Small intestine (tissue), 7 donors: ENCODE measurements at regions not wholly inside any gene's neighbourhood (a gene's known extent, or its start where the extent isn't known, plus 50 kb on each side); places are given as distances from the start of the nearest gene placed in this dataset.

Source experiments
- DNase-seq, 2 donors: peaks; one replicate each; pipeline versions ENCODE4 v3.0.0 to v3.0.0-alpha.2; 2013
- FAIRE-seq: peaks from 2 replicates; lab custom pipeline; 2012; peaks lifted over from hg19 to GRCh38; lab: Jason Lieb, UNC
- H3K27ac ChIP-seq, 3 donors: one replicate each; pipeline ENCODE4 v1.5.1; 2013; ENCODE audit warnings: low read length in 2 of 3, mild to moderate bottlenecking in 2 of 3, control low read depth in 1 of 3, inconsistent platforms in 1 of 3, low read depth in 1 of 3, moderate library complexity in 1 of 3
- H3K27me3 ChIP-seq, 3 donors: one replicate each; pipeline ENCODE4 v1.6.1; 2013; ENCODE audit warnings: low read length in 3 of 3, inconsistent platforms in 1 of 3; ENCODE audit not compliant: control insufficient read depth in 3 of 3, insufficient read depth in 3 of 3
- H3K36me3 ChIP-seq, 3 donors: one replicate each; pipeline ENCODE4 v1.6.1; 2013; ENCODE audit warnings: low read length in 3 of 3, inconsistent platforms in 1 of 3, low read depth in 1 of 3, mild to moderate bottlenecking in 1 of 3, moderate library complexity in 1 of 3; ENCODE audit not compliant: control insufficient read depth in 3 of 3, insufficient read depth in 2 of 3
- H3K4me1 ChIP-seq, 3 donors: one replicate each; pipeline ENCODE4 v1.6.1; 2013; ENCODE audit warnings: low read length in 2 of 3, inconsistent platforms in 1 of 3, low read depth in 1 of 3, mild to moderate bottlenecking in 1 of 3, moderate library complexity in 1 of 3; ENCODE audit not compliant: control insufficient read depth in 3 of 3, insufficient read depth in 2 of 3
- H3K4me3 ChIP-seq, 3 donors: one replicate each; pipeline ENCODE4 v1.5.1; 2013; ENCODE audit warnings: low read length in 3 of 3, control low read depth in 1 of 3, inconsistent platforms in 1 of 3, low read depth in 1 of 3, mild to moderate bottlenecking in 1 of 3, moderate library complexity in 1 of 3
- H3K9me3 ChIP-seq, 2 donors: one replicate each; pipeline ENCODE4 v1.6.1; 2013; ENCODE audit warnings: low read depth in 1 of 2, low read length in 1 of 2; ENCODE audit not compliant: control insufficient read depth in 2 of 2, insufficient read depth in 1 of 2
- WGBS, 3 donors: extraction: QIAGEN DNeasy Blood & Tissue Kit; methylation state at CpG; one replicate each; pipeline ENCODE4 v1.1.7; 2013; 5-methylcytosine and 5-hydroxymethylcytosine counted together
- donor health status: healthy with polysubstance abuse.
- donor health status: control.
- donor health status: control.
- donor health status: Bipolar disorder and iron deficiency.
- donor health status: healthy.

DNA sequence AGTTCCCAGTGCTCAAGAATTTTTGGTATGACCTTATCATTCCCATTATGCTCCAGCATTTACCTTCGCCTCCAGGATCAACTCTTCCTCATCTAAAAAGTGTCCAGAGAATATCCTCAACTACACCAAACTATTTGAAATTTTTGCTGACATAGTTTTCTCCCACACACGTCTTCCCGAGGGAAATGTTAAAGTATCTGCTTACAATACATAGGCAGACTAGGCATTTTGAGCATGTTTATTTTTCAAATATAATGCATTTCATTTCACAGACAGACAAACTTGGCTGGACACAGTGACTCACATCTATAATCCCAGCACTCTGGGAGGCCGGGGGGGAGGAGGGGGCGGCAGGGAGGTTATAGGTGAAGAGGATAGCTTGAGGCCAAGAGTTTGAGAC is 177.1 kb upstream of the TRIM24 start:
- no peak for DNase-seq
- Histone ChIP-seq H3K36me3 (no peaks in the 10 kb centered on the region), H3K27ac (no peak overlapping the region), H3K9me3 (no peaks in the 10 kb centered on the region), H3K4me1 (no peaks in the 10 kb centered on the region), H3K4me3 (no peak overlapping the region), H3K27me3 (no peaks in the 10 kb centered on the region)
- 65 to 92% (median 83%) methylated on average over 5 of the region's 5 CpGs for WGBS, 3 donors
- no peak for FAIRE-seq

DNA sequence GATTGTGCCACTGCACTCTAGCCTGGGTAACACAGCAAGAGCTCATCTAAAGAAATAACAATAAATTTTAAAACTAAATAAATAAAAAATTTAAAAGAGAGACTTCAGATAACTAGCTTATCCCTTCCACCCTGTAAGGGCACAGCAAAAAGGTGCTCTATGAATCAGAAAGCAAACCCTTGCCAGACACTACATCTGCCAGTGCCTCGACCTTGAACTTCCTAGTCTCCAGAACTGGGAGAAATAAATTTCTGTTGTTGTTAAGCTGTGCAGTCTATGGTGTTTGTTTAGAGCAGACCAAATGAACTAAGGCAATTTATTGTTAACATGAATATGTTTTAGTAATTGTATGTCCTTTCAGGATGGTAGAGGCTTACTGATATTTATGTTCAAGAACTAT is 174.9 kb upstream of the TRIM24 start:
- no peaks in the 10 kb centered on the region for H3K36me3 ChIP-seq
- H3K4me1 ChIP-seq, result no peaks in the 10 kb centered on the region
- no peak overlapping the region for H3K27ac ChIP-seq
- H3K9me3 ChIP-seq, result peaks cover 0 to 11% of the 10 kb centered on the region in 2 donors
- FAIRE-seq (no peak), DNase-seq (no peak)
- H3K4me3 ChIP-seq, result no peak overlapping the region
- H3K27me3 ChIP-seq, result no peaks in the 10 kb centered on the region
- WGBS, 3 donors, result 29 to 47% (median 39%) methylated on average over 1 of the region's 1 CpG

DNA sequence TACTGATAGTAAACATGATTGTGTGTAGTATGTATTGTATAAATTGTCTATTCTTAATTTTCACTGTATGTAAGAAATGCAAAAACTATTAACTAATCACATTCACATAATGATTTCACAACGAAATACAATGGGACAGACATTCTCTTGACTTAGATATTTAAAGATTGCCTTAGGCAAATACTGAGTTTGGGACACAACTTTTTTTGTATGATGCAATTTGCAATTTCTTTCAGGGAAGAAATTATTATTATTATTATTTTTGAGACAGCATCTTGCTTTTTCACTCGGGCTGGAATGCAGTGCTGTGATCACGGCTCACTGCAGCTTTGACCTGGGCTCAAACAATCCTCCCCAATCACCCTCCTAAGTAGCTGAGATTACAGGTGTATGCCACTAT is 173.2 kb upstream of the TRIM24 start:
- Histone ChIP-seq H3K4me1 (no peaks in the 10 kb centered on the region), H3K4me3 (no peak overlapping the region), H3K36me3 (no peaks in the 10 kb centered on the region), H3K27ac (no peak overlapping the region), H3K9me3 (peaks cover 0 to 17% of the 10 kb centered on the region in 2 donors), H3K27me3 (no peaks in the 10 kb centered on the region)
- WGBS, 3 donors, result 65 to 84% (median 83%) methylated on average over 3 of the region's 3 CpGs
- no peak for FAIRE-seq
- DNase-seq, result no peak

DNA sequence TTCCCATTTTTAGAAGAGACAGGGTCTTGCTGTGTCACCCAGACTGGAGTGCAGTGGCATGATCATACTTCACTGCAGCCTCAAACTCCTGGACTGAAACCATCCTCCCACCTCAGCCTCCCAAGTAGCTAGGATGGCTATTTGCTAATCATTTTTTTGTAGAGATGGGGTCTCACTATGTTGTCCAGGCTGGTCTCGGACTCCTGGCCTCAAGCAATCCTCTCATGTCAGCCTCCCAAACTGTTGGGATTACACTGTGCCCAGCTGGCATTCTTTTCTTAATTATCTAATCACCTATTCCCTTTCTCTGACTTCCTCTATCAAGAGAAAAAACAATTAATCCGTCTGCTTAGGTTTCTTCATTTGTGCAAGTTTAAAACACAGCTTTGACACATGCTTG is 172.5 kb upstream of the TRIM24 start:
- Histone ChIP-seq H3K4me3 (no peak overlapping the region), H3K9me3 (peaks cover 0 to 17% of the 10 kb centered on the region in 2 donors), H3K27me3 (no peaks in the 10 kb centered on the region), H3K4me1 (no peaks in the 10 kb centered on the region), H3K36me3 (no peaks in the 10 kb centered on the region), H3K27ac (no peak overlapping the region)
- FAIRE-seq, result no peak
- no peak for DNase-seq
- 56 to 76% (median 61%) methylated on average over 2 of the region's 2 CpGs for WGBS, 3 donors

DNA sequence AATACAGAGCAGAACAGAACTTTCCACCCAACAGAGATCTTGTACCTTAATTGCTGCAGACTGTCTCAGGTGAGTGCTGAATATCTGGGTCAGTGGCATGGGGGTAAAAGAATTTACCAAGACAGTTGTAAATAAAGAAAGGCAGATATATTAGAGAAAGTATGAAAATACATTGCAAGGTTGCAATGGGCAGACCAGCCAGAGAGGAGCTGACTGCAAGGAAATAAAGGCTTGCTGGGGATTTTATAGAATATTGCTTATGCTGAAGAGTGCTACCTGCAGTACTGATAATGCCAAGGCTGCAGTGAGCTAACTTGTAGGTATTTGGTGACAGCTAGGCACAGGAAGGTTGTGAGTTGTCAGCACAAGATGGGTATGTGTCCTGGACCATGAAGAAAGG is 171.0 kb upstream of the TRIM24 start:
- no peak for FAIRE-seq
- no peaks in the 10 kb centered on the region for H3K27me3 ChIP-seq
- H3K27ac ChIP-seq, result no peak overlapping the region
- H3K4me3 ChIP-seq, result no peak overlapping the region
- peaks cover 0 to 17% of the 10 kb centered on the region in 2 donors for H3K9me3 ChIP-seq
- no peak for DNase-seq
- H3K4me1 ChIP-seq, result no peaks in the 10 kb centered on the region
- no peaks in the 10 kb centered on the region for H3K36me3 ChIP-seq

DNA sequence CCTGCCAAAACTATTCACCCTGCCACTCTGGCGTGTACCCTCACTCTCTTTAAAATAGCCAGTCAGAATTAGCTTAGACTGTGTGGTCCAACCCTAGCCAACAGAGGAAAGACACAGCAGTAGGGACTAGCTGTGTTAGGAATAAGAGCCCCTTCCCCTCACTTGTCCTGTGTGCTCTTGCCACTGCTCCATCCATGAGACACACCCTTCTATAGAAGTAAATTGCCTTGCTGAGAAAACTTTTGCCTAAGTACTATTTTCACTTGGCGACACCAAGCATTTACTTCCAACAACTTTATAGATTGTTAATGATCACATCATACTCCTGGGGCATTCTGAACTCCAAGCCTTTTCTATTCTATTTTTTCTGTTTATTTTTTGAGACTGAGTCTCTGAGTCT is 170.2 kb upstream of the TRIM24 start:
- Histone ChIP-seq H3K4me1 (no peaks in the 10 kb centered on the region), H3K27me3 (no peaks in the 10 kb centered on the region), H3K36me3 (no peaks in the 10 kb centered on the region), H3K4me3 (no peak overlapping the region), H3K9me3 (peaks cover 0 to 17% of the 10 kb centered on the region in 2 donors), H3K27ac (no peak overlapping the region)
- DNase-seq (no peak), FAIRE-seq (no peak)
- 90 to 94% (median 94%) methylated on average over 2 of the region's 2 CpGs for WGBS, 3 donors

DNA sequence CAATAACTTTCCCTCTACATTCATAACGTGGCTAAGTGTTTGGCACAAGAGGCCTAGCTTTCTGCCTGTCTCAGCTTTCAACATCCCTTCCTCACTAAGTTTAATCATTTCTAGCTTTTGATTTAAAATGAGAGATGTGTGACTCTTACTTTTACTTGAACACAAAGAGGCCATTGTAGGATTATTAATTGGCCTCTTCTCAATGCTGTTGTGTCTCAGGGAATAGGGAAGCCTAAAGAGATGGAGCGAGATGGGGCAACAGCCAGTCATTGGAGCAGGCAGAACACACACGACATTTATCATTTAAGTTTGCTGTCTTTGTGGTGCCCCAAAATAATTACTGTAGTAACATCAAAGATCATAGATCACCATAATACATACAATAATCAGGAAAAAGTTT is 167.1 kb upstream of the TRIM24 start:
- Histone ChIP-seq H3K4me3 (no peak overlapping the region), H3K27me3 (no peaks in the 10 kb centered on the region), H3K9me3 (peaks cover 0 to 28% of the 10 kb centered on the region in 2 donors), H3K4me1 (no peaks in the 10 kb centered on the region), H3K27ac (no peak overlapping the region), H3K36me3 (no peaks in the 10 kb centered on the region)
- WGBS, 3 donors, result 77 to 82% (median 78%) methylated on average over 3 of the region's 3 CpGs
- FAIRE-seq, result no peak
- no peak for DNase-seq

DNA sequence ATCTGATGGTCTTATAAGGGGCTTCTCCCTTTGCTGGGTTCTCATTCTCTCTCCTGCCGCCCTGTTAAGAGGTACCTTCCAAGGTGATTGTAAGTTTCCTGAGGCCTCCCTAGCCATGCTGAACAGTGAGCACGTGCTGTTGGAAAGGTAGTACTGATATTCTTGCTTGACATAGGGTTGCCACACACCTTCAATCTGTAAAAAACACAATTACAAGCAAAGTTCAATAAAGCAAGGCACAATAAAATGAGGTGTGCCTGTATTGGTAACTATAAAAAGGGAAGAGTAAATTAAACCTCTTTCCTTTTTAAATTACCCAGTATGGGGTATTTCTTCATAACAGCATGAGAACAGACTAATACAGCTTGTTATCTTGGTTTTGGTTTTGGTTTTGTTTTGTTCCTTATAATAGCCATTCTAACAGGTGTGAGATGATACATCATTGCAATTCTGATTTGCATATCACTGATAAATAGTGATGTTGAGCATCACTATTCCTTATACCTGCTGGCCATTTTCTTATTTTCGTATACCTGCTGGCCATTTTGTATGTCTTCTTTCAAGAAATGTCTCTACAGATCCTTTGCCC is 164.9 kb upstream of the TRIM24 start:
- Histone ChIP-seq H3K27me3 (no peaks in the 10 kb centered on the region), H3K9me3 (peaks cover 0 to 17% of the 10 kb centered on the region in 2 donors), H3K4me3 (no peak overlapping the region), H3K27ac (no peak overlapping the region), H3K36me3 (no peaks in the 10 kb centered on the region), H3K4me1 (no peaks in the 10 kb centered on the region)
- 59 to 74% (median 62%) methylated on average over 3 of the region's 3 CpGs for WGBS, 3 donors
- FAIRE-seq (no peak), DNase-seq (peak in 1 of 2 donors; percentile 48)

DNA sequence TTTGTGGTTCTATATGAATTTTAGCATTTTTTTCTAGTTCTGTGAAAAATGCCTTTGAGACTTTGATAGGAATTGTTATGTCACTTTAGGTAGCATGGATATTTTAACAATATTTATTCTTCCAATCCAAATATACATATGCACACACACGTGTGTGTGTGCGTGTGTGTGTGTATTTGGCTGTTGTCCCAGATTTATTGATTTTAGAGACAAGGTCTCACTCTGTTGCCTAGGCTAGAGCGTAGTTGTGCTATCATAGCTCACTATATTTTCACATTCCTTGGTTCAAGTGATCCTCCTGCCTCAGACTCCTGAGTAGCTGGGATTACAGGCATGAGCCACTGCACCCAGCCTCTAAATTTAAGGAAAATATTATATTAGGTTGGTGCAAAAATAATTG is 162.5 kb upstream of the TRIM24 start:
- H3K9me3 ChIP-seq, result peaks cover 0 to 11% of the 10 kb centered on the region in 2 donors
- no peaks in the 10 kb centered on the region for H3K27me3 ChIP-seq
- no peak for DNase-seq
- H3K4me1 ChIP-seq, result no peaks in the 10 kb centered on the region
- no peak for FAIRE-seq
- no peaks in the 10 kb centered on the region for H3K36me3 ChIP-seq
- no peak overlapping the region for H3K27ac ChIP-seq
- H3K4me3 ChIP-seq, result no peak overlapping the region
- 26 to 63% (median 40%) methylated on average over 3 of the region's 3 CpGs for whole genome bisulfite sequencing, 3 donors
